ENCODE measurements at regions not wholly inside any gene's neighbourhood (a gene's known extent, or its start where the extent isn't known, plus 50 kb on each side); places are given as distances from the start of the nearest gene placed in this dataset.

- TF ChIP-seq GATA3 (IDR thresholded peaks at IDR 0.05; ENCODE audit: low read depth, low read length) (no peak), GATA2 (IDR thresholded peaks at IDR 0.05; ENCODE audit: low read depth, low read length) (no peak)
These were observed 497.0 kb downstream of the SQOR start for GRCh38 chr15:46131876-46132275.
